GM19240 (cell line): ENCODE measurements at regions not wholly inside any gene's neighbourhood (a gene's known extent, or its start where the extent isn't known, plus 50 kb on each side); places are given as distances from the start of the nearest gene placed in this dataset.
"Not testable (repeated sequence)": the region's sequence is repeated elsewhere in the genome, so short reads cannot be mapped to it uniquely, and the experiment has no call there.

ENCODE experiments used
- DNase-seq: peaks from one replicate; pipeline ENCODE4 v3.0.0; 2011; ENCODE audit warnings: low spot score; ENCODE audit not compliant: insufficient read length

DNA sequence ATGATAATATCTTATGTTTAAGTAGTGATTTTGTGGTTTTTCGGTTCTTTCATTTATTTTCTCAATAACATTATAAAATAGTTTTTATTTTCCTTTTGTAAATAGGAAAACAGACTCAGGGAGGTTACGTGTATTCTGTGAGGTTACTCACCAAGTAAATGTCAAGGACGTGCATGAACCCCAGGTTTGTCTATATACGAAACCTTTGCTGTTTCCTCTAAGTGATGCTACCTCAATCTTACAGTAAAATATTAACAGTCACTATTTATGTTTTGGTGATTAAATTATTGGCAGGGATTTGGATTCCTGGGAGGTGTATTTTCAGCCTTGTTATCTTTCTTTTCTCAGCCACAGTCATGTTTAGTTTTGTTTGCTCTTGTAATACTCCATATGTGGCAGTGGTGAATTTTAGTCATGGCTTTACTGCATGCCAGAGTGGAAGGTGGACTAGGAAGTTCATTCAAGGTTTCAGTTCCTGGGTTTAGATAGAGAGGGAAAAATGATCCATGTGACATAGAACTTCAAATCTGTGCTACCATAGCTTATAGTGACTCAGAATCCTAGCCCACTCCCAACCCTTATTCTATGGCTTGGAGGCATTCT lies 139.9 kb downstream of the ARL4A start:
- DNase-seq, result no peak

DNA sequence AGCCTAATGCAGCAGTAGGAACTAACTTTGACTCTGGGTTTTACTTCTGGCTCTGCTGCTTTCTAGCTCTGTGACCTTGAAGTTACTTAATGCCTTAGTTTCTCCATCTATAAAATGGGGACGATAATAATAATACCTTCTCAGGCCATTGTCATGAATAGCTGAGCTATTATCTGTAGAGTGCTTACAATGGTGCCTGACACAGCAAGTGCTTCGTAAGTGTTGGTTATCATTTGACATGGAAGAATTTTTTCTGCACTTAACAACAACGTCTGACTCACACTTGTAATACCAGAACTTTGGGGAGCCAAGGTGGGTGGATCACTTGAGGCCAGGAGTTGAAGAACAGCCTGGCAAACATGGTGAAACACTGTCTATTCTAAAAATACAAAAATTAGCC lies 140.5 kb downstream of the ARL4A start:
- DNase-seq, result no peak

DNA sequence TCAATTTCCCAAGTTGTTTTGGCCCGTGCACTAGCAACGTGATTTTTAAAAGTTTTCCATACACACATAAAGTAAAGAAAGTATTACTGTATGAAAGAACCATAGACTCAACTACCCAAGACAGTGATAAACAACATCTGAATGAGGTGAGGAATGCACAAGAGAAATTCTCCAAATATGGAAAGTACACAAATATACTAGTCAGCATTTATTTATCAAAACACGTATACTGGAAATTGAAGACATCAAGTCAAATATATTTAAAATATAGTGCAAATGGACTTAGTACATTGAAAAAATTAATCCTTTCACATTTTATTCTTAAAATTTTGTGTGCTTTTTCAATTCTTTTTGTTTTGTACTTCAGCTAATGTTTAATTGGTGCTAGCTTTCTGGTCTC lies 143.6 kb downstream of the ARL4A start:
- DNase-seq, result no peak

DNA sequence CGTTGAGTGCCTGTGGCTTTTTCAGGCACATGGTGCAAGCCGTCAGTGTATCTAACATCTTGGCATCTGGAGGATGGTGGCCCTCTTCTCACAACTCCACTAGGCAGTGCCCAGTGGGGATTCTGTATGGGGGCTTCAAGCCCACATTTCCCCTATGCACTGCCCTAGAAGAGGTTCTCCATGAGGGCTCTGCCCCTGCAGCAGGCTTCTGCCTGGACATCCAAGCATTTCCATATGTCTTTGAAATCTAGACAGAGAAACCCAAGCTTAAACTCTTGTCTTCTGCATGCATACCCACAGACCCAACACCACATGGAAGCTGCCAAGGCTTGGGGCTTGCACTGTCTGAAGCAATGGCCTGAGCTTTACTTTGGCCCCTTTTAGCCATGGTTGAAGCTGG lies 146.4 kb downstream of the ARL4A start:
- DNase-seq, result no peak

DNA sequence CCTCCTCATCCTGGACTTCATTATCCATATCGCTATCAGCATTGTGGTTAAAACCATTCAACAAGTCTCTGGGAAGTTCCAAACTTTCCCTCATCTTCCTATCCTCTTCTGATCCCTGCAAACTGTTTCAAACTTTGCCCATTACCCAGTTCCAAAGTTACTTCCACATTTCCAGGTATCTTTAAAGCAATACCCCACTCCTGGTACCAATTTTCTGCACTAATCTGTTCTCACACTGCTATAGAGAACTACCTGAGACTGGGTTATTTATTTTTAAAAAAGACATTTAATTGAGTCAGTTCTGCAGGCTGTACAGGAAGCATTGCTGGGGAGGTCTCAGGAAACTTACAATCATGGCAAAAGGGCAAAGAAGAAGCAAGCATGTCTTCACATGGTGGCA lies 147.3 kb downstream of the ARL4A start:
- DNase-seq, result no peak

DNA sequence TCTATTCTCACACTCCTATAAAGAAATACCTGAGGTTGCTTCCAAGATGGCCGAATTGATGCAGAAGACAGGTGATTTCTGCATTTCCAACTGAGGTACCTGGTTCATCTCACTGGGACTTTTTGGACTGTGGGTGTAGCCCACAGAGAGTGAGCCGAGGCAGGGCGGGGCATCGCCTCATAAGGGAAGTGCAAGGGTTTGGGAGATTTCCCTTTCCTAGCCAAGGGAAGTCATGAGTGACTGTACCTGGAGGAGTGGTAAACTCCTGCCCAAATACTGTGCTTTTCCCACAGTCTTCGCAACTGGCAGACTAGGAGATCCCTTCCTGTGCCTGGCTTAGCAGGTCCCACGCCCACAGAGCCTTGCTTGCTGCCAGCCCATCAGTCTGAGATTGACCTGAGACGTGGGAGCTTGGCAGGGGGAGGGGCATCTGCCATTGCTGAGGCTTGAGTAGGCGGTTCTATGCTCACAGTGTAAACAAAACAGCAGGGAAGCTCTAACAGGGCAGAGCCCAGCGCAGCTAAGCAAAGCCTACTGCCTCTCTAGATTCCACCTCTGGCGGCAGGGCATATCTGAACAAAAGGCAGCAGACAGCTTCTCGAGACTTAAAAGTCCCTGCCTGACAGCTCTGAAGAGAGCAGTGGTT lies 152.2 kb downstream of the ARL4A start:
- DNase-seq, result no peak

DNA sequence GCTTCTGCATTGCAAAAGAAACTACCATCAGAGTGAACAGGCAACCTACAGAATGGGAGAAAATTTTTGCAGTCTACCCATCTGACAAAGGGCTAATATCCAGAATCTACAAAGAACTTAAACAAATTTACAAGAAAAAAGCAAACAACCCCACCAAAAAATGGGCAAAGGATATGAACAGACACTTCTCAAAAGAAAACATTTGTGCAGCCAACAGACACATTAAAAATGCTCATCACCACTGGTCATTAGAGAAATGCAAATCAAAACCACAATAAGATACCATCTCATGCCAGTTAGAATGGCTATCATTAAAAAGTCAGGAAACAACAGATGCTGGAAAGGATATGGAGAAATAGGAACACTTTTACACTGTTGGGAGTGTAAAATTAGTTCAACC lies 157.3 kb downstream of the ARL4A start:
- DNase-seq, result not testable (repeated sequence)

DNA sequence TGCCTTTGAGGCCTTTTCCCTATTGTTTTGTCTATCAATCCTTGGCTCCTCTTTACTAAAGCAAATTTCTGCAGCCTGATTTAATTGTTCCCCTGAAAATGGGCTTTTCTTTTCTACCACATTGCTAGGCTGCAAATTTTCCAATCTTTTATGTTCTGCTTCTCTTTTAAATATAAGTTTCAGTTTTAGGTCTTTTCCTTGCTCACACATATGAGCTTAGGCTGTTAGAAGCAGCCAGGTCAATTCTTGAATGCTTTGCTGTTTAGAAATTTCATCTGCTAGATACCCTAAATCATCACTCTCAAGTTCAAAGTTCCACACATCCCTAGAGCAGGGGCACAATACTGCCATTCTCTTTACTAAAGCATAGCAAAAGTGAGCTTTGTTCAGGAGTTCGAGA lies 159.6 kb downstream of the ARL4A start:
- DNase-seq, result no peak

DNA sequence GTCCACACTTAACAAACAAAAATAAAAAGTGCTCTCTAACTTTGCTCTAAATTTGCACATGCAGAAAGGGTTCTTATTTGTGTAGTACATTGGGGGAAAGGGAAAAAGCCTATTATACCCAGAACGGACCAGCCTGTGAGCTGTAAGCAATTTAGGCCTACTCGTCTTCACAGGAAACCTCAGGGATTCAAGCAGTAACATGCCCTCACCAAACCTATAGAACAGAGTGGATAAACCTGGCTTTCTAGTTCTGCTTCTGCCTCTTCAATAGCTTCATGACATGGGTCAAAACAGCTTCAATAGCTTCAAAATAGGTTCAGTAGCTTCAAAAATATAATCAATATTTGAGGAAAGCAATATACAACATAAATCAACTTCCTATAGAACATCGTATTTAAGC lies 163.7 kb downstream of the ARL4A start:
- DNase-seq, result no peak

DNA sequence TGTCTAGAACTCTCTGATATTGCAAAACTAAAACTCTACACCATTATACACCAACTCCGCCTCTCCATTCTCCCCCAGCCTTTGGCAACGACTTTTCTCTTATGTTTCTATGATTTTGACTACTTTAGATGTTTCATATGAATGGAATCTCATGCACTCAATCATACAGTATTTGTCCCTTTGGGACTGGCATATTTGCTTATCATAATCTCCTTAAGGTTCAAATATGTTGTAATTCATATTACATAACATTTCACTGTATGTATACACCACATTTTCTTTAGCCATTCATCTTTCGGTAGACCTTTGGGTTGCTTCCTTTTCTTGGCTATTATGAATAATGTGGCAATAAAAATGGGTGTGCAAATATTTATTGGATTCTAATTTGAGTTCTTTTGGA lies 164.4 kb downstream of the ARL4A start:
- DNase-seq, result no peak

DNA sequence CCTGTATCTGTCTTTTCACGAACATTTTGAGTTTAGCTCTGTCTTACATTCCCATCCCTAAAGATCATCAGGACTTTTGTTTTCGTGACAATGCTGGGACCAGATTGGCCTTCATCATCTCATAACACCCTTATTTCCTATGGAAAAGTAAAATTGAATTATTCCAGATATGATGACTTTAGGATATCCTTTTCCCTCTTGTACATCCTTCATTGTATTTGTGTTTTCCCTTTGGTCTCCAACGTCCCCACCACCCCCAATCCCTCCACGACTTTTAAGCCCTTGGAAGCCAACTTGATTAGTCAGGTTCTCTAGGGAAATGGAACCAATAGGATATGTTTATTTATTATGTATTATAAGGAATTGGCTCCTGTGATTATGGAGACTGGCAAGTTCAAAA lies 167.6 kb downstream of the ARL4A start:
- DNase-seq, result no peak

DNA sequence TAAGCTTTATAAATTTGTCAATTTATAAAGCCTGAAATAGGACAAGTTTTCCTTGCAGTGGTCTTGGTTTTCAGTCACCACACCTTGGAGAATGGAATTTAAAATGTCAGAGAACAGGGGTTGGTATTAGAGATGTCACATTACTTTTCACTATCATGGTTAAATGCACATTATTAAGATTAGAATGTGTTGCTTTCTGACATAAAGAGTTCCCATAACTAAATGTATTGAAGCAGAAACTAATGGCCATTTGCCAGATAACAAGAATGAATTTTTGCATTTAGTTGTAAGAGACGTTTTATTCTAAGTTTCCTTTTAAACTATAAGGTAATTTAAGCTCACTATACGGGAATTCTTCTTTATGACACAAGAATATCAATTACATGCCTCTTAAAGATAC lies 172.3 kb downstream of the ARL4A start:
- DNase-seq, result no peak

DNA sequence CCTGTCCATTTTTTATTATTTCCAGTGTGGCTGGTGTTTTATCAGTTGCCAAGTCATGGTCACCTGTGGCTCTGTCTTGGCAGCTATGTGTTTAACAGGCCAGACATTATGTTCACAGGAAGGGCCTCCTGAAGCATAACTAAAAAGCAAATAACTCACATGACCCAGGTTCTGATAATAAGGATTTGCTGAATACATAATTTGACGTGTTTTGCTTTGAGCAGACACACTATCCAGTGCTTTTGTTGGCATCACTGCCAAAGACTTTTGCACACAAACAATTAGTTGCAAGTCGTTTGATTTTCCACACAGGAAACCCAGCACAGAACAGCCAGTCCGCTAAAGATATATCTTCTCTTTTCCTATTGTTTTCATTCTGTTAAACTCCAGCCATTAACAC lies 173.6 kb downstream of the ARL4A start:
- DNase-seq, result no peak

DNA sequence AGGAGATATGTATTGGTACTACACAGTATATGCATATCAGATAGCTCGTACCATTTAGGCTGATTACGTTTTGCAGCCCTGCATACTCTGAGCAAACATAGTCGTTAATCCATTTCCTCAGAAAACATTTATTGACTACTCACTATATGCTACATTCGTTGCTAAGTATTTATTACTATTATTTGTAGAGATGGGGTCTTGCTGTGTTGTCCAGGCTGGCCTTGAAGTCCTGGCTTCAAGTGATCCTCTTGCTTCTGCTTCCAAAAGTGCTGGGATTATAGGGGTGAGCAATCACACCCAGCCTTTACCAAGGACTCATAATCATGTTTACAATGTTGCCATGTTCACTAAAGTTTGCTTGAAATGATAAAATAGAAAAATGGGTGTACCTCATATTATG lies 174.7 kb downstream of the ARL4A start:
- DNase-seq, result no peak

DNA sequence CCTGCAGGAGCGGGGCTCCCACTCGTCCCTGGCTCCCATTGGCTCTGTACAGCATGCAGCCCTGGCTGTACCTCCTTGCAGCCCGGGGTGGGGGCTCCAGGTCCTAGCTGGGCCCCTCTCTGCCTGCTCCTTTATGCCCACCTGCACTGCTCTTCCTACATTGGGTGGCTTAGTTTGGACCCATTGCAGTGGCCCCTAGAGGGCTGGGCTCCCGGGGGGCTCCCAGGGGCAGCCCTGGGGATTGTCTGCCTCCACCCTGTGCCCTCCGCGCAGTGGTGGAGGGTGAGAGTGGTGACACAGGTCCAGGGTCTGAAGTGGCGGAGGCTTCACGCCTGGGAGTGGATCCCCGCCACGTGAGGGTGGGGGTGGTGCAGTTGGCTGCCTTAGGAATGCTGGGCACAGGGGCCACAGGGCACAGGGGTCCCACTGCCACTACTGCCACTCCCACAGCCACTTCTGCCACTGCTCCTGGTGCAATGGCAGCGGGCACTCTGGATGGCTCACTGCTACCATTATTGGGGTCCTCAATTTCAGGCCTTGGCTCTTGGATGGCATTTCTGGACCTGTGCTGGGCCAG lies 177.1 kb downstream of the ARL4A start:
- DNase-seq, result no peak

DNA sequence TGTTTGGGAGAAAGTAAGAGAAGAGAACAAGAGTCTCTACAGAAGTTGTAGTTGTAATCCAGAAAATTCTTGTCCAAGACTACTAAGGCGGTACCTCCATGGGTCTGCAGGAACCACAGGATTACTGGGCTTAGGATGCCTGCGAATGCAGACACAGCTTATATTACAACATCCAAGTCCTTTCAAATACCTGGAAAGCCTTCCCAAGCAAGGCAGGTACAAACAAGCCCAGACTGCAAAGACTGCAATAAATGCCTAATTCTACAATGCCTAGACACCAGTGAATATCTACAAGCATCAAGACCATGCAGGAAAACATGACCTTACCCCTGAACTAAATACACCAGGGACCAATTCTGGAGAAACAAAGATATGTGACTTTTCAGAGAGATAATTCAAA lies 178.2 kb downstream of the ARL4A start:
- DNase-seq, result no peak

DNA sequence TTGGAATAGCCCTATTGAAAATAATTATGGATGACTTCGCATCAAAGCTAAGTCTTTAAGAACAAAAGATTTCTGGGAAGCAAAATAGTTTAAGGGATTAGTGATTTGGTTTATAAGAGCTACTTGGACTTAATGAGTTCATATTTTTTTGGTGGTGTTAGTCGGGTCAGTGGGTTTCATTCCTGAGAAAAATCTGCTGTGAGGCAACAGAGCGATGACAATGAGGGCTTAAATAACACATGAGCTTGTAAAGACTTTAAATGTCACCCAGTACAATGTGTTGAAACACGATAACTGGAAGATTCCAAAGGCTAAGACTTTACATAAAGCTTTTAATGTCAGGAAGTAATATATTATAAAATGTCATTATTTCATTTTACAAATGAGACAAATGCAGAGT lies 178.8 kb downstream of the ARL4A start:
- DNase-seq, result no peak

DNA sequence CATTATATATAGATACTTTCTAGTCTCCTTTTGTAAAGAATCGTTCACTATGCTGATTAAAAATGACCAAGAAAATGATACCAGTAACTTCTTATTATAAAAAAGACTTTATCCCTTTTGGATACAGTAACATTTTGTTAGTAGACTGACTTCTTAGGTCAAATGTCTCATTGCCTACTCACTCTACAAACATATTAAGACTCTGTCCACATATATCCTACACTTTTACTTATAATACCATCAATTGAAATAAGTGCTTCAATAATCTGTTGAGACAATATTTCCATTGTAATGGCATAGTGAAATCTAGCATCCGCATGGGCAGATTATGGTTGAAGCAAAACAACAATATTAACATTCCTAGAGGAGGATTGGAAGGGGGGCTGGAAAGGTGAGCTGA lies 180.6 kb downstream of the ARL4A start:
- no peak for DNase-seq

DNA sequence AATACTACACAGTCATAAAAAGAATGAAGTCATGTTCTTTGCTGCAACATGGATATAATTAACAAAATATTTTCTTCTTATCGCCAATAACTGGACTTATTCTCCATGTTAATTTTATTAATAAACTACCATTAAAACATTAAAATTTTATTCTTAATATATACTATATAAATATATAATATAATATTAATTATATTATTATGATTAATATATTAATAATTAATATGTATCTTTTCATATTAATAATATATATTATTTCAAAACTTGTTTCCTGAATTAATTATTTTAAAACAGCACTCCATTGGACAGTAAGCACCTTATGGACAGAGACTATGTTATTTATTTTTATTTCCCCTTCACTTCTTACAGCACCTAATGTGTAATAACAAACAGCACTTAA lies 182.8 kb downstream of the ARL4A start:
- DNase-seq, result no peak

DNA sequence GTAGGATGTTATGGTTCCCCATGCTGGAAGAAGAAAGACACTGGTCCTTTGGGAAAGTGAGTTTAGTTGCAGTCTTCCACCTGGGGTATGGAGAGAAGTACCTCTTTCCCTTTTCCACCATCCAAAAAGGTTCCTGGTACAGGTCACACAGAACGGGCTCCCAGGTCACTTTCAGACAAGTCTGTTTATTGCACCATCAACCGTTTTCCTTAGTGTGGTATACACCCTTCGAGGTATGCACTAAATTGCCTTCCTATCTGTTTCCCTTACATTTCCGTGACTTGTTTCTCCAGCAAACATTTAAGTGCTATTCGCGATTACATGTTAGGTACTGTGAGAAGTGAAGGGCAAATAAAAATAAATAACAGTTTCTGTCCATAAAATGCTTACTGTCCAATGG lies 185.1 kb downstream of the ARL4A start:
- DNase-seq, result no peak

DNA sequence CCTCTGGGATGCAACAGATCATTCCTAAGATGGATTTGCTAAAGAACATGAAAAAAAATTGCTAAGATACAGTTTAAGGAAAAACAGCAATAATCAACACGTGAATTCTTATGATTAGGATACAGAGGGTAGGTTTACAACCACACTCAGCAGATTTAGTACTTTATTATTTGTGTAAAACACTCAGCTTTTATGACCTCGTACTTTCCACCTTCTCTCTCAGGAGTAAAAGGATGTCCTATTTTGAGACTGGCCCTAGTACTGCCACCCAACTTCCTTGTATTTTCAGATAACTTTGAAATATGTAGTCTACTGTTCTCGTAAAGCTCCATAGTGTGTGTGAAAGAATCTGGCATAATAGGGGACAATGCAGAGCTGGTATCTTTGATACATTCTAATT lies 186.1 kb downstream of the ARL4A start:
- no peak for DNase-seq

DNA sequence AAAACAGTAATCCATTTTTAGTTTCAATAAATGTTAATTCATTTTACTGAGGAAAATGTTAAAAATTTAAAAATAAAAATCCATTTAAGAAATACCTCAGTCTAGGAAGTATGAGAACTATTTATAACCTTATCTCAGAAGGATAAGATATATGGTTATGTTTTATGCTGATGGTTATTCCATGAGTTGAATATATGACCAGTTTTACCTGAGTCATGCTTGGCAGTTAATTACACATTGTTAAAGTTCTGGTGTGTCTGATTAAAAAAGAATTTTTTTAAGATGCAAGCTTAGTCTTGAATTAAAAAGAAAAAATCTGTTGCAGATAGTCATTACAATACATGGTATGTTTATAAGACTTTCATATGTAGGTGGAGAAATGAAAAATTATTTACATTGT lies 191.7 kb downstream of the ARL4A start:
- no peak for DNase-seq

DNA sequence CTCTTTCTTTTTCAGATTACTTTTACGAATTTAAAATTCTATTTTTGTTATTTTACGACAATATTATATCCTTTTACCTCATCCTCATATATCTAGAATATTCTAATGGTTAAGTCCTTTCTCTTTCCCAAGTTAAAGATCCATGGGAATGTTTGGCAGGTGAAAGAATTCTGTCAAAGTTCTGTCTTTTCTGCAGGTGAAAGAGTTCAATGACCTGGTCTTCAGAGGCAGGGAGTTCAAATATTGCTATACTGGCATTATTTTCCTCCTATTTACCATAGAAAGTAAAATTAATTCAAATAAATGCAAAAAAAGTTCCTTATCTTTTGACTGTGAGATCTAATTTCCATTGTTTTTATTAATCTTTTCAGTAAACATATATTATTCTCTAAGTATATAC lies 194.3 kb downstream of the ARL4A start:
- DNase-seq, result no peak
